Mononuclear cell (primary cell): ENCODE measurements at regions not wholly inside any gene's neighbourhood (a gene's known extent, or its start where the extent isn't known, plus 50 kb on each side); places are given as distances from the start of the nearest gene placed in this dataset.
"Not testable (repeated sequence)": the region's sequence is repeated elsewhere in the genome, so short reads cannot be mapped to it uniquely, and the experiment has no call there.

ENCODE experiments used
- H3K27me3 ChIP-seq: 2 replicates; pipeline ENCODE4 v1.6.0; 2011; ENCODE audit warnings: low read length, control low read depth; ENCODE audit not compliant: insufficient read depth
- H3K4me1 ChIP-seq: 2 replicates; pipeline ENCODE4 v1.5.1; 2011; ENCODE audit warnings: mild to moderate bottlenecking, low read length, control low read depth; ENCODE audit not compliant: insufficient read depth
- H3K4me3 ChIP-seq: 2 replicates; pipeline ENCODE4 v1.5.1; 2011; ENCODE audit warnings: mild to moderate bottlenecking, low read length, moderate library complexity
- H3K9me3 ChIP-seq: 2 replicates; pipeline ENCODE4 v1.5.1; 2011; ENCODE audit warnings: low read depth, mild to moderate bottlenecking, control low read depth, low read length

- H3K4me3 ChIP-seq, H3K9me3 ChIP-seq, H3K27me3 ChIP-seq, H3K4me1 ChIP-seq: not testable (repeated sequence)
Observed at GRCh38 chr12:8282181-8282580, 54.8 kb upstream of the FAM90A1 start.

GRCh38 chr12:8285681-8286080 is 58.3 kb upstream of the FAM90A1 start:
- H3K27me3 ChIP-seq, H3K4me1 ChIP-seq, H3K4me3 ChIP-seq, H3K9me3 ChIP-seq: not testable (repeated sequence)

GRCh38 chr12:8291764-8292163 is 64.3 kb upstream of the FAM90A1 start:
- not testable (repeated sequence) for H3K4me1 ChIP-seq, H3K9me3 ChIP-seq, H3K27me3 ChIP-seq, H3K4me3 ChIP-seq

- H3K4me3 ChIP-seq, H3K27me3 ChIP-seq, H3K9me3 ChIP-seq: not testable (repeated sequence)
Observed at GRCh38 chr12:8294662-8295061, 67.2 kb upstream of the FAM90A1 start.

GRCh38 chr12:8308611-8309010 is 81.2 kb upstream of the FAM90A1 start:
- not testable (repeated sequence) for H3K4me1 ChIP-seq, H3K4me3 ChIP-seq, H3K27me3 ChIP-seq, H3K9me3 ChIP-seq

More at GRCh38 chr12:8294662-8295061, 67.2 kb upstream of the FAM90A1 start:
- H3K4me1 ChIP-seq, result not testable (repeated sequence)

- not testable (repeated sequence) for H3K4me1 ChIP-seq, H3K4me3 ChIP-seq, H3K9me3 ChIP-seq, H3K27me3 ChIP-seq
Observed at GRCh38 chr12:8315997-8316396, 88.6 kb upstream of the FAM90A1 start.

DNA sequence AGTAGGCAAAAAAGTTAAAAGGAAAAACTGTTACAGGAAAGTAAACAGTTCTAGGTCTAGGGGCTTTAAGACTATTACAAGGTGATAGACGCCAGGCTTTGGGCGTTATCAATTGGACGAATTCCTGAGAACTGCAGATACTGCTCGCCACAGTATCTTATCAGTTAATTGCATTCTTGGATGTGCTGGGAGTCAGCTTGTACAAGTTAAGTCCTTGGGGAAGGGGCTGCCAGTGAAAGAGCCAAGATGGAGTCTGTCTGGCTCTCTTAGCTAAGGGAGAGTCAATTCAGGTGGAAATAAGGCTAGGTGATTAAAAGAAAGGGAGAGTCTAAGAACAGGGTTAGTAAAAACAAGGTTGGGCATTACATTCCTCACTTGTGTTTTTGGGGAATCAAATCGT is 90.3 kb upstream of the FAM90A1 start:
- not testable (repeated sequence) for H3K9me3 ChIP-seq, H3K4me1 ChIP-seq, H3K27me3 ChIP-seq, H3K4me3 ChIP-seq

- H3K27me3 ChIP-seq, H3K4me3 ChIP-seq, H3K4me1 ChIP-seq, H3K9me3 ChIP-seq: not testable (repeated sequence)
Observed at GRCh38 chr12:8320251-8320730, 92.9 kb upstream of the FAM90A1 start.

DNA sequence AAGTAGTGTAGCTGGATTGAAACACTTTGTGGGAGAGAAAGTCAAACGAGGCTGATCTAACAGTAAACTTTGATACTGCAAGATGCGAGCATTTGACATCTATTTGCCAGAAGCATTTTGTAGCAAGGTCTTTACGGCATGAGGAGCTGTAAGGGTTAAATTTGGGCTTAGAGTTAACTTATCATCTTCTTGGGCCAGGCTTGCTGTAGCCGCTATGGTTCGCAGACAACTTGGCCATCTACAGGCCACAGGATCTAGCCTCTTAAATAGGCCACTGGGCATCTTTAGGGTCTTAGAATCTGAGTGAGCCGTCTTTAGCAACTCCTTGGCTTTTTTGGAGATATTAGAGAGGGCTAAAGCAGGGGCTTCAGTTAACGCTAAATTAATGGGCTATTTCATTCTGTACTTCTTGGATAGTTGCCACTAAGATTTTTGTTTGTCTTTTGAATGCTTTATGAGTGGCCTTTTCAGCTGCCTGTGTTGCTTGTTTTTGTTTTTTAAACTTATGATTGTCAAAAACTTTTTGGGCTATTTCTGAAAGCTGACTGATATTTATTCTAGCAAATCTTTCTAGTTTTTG is 93.5 kb upstream of the FAM90A1 start:
- not testable (repeated sequence) for H3K9me3 ChIP-seq, H3K4me1 ChIP-seq, H3K4me3 ChIP-seq, H3K27me3 ChIP-seq

GRCh38 chr12:8325145-8325839 is 97.9 kb upstream of the FAM90A1 start:
- not testable (repeated sequence) for H3K27me3 ChIP-seq, H3K4me3 ChIP-seq, H3K9me3 ChIP-seq, H3K4me1 ChIP-seq

DNA sequence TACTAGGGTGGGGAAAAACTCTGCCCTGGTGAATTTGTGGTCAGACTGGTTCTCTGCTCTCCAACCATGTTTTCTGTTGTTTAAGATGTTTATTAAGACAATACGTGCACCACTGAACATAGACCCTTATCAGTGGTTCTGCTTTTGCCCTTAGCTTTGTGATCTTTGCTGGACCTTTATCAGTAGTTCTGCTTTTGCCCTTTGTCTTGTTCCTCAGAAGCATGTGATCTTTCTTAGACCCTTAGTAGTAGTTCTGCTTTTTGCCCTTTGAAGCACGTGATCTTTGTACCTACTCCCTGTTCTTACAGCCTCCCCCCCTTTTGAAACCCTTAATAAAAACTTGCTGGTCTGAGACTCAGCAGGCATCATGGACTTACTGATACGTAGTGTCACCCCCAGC is 101.4 kb upstream of the FAM90A1 start:
- not testable (repeated sequence) for H3K4me1 ChIP-seq, H3K9me3 ChIP-seq, H3K27me3 ChIP-seq, H3K4me3 ChIP-seq

DNA sequence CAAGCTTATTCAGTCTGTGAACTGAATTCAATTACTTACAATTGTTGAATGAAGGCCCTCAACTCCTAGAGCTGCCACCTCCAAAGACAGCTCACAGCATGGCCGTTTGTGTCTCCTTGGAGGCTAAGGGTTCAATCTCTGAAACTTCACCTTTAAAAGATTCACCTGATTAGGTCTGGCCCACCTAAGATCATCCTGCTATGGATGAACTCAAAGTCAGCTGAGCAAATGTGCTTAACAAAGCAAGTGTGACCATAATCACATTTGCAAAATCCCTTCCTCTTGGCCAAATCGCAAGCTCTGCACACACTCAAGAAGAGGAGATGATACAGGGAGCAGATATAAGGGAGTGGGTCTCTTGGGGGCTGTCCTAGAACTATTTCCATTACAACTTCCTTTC is 105.0 kb upstream of the FAM90A1 start:
- H3K4me1 ChIP-seq, H3K27me3 ChIP-seq, H3K4me3 ChIP-seq, H3K9me3 ChIP-seq: not testable (repeated sequence)

DNA sequence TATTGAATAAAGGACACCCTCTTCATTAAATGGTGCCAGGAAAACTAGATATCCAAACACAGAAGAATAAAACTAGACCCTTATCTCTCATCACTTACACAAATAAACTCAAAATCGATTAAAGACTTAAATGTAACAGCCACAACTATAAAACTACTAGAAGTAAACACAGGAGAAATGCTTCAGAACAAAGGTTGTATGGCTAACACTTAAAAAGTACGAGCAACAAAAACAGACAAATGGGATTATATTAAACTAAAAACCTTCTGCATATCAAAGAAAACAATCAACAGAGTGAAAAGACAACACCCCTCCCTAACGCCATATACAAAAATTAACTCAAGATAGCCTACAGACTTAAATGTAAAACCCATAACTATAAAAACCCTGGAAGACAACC is 104.7 kb upstream of the CLEC6A start:
- H3K4me3 ChIP-seq, H3K4me1 ChIP-seq, H3K9me3 ChIP-seq, H3K27me3 ChIP-seq: not testable (repeated sequence)

- H3K4me1 ChIP-seq, H3K9me3 ChIP-seq, H3K4me3 ChIP-seq, H3K27me3 ChIP-seq: not testable (repeated sequence)
Observed at GRCh38 chr12:8354741-8355140, 101.0 kb upstream of the CLEC6A start.

GRCh38 chr12:8355531-8355930 is 100.2 kb upstream of the CLEC6A start:
- not testable (repeated sequence) for H3K27me3 ChIP-seq, H3K4me1 ChIP-seq, H3K9me3 ChIP-seq, H3K4me3 ChIP-seq

- H3K4me1 ChIP-seq, H3K27me3 ChIP-seq, H3K4me3 ChIP-seq, H3K9me3 ChIP-seq: not testable (repeated sequence)
Observed at GRCh38 chr12:8373744-8374143, 82.0 kb upstream of the CLEC6A start.
